Activated T-cell treated with anti-CD3 and anti-CD28 coated beads for 4 hours (primary cell): ENCODE measurements at regions not wholly inside any gene's neighbourhood (a gene's known extent, or its start where the extent isn't known, plus 50 kb on each side); places are given as distances from the start of the nearest gene placed in this dataset.
"Not testable (repeated sequence)": the region's sequence is repeated elsewhere in the genome, so short reads cannot be mapped to it uniquely, and the experiment has no call there.

Experiments used
- DNase-seq: peaks from one replicate; pipeline ENCODE4 v3.0.0-alpha.2; 2020

GRCh38 chr2:189312643-189313042, 128.6 kb upstream of the WDR75 start:
- DNase-seq = no peak

DNA sequence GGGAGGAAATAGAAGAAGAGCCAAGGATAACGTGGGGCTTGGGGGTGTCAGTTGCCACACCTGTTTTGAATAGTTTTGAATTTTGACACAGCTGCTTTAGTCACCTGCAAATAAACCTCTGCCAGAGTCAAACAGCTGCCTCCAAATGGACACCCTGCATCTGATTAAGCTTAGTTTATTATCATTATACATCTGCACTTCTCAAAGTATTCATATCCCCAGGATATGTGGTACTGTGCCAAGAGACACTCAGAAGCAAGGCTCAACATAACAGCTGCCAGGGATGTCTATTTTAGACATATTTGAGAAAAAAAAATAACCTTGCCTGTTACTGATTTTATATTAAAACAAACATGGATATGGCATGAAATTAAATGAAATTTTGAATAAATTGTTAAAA, 122.5 kb upstream of the WDR75 start:
- DNase-seq = no peak

DNA sequence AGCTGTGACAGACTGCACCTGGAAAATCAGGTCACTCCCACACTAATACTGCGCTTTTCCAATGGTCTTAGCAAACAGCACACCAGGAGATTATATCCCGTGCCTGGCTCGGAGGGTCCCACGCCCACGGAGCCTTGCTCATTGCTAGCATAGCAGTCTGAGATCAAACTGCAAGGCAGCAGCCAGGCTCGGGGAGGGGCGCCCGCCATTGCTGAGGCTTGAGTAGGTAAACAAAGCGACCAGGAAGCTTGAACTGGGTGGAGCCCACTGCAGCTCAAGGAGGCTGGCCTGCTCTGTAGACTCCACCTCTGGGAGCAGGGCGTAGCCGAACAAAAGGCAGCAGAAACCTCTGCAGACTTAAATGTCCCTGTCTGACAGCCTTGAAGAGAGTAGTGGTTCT, 121.8 kb upstream of the WDR75 start:
- not testable (repeated sequence) for DNase-seq

DNA sequence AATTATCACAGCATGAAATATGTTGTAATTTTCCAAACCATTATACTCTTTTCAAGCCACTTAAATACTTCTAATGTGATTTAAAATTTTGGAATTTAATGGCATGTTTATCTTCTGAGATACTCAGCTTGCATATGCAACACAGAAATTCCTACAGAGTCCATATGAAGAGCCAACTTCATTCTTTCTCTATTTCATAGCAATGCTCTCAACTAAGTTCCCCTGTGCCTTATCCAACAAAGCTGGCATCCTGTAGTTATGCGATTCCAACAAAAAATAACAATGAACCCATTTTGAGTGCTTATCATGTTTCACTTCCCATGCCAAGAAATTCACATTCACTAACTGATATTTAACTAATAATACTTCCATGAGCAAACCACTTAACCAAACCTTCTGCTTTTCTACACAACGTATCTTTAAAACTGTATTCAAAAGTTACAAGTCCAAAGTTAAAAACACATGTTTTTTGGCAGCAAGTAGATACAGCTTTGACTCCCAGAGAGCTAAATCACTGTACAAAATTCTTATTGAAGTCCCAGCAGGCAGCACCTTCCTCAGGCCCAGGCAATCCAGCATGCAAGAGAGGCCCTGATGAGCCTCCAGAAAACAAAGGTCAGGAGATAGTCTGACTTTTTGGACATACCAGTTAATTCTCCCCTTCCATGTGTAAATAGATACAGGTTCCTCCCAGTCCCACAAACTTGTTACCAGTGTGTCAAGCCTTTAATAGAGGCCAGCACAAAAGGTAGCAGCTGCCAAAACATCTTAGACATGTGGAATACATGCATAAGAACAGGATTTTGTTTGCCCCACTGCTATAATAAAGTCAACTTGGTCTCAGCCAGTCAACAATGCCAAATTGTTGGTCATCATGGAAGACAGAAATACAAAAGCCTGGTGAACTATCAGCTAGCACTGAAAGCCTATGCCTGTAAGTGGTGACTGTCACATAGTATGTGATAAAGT, 113.1 kb upstream of the WDR75 start:
- DNase-seq = no peak

GRCh38 chr2:189328848-189329245, 112.4 kb upstream of the WDR75 start:
- DNase-seq = no peak

GRCh38 chr2:189336276-189336975, 104.8 kb upstream of the WDR75 start:
- DNase-seq = no peak

- DNase-seq = no peak
Measured at GRCh38 chr2:189337656-189338055, 103.6 kb upstream of the WDR75 start.

DNA sequence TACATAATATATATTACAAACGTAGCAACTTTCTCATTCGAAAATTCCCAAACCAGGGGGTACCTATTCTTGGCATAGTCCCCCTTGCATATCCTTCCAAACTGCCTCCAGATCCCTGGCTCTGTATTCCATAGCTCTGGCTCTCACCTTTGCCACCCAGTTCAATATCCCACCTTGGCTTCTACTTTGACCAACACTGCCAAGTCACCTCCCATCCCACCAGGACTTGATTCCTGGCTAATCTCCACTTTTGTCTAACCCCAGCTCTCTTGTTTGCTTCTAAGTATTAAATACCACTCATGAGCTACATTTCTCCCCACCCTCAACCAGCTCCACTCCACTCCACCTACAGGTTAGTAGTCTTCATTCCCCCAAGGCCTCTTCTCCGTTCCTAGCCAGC, 103.2 kb upstream of the WDR75 start:
- DNase-seq = no peak

- DNase-seq = no peak
Measured at GRCh38 chr2:189341077-189341476, 100.2 kb upstream of the WDR75 start.

DNA sequence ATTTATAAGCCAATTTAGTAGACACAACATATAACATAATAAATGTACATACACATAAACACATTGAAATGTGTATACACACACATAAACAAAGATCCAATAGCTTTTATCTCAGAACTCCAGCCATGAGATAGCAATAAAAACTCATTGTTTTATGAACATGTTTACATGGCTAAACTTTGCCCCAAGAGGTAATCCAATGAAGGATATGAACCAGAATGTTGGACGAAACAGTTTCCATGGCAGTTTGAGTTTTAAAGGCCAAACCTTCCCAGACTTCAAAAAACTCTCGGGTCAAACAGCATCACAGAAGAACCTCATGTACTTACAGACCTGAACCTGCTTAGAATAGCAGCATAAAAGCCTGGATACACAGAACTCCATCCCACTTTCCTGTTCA, 97.2 kb upstream of the WDR75 start:
- DNase-seq = no peak

GRCh38 chr2:189347540-189347939, 93.7 kb upstream of the WDR75 start:
- peak; percentile 3 for DNase-seq

DNA sequence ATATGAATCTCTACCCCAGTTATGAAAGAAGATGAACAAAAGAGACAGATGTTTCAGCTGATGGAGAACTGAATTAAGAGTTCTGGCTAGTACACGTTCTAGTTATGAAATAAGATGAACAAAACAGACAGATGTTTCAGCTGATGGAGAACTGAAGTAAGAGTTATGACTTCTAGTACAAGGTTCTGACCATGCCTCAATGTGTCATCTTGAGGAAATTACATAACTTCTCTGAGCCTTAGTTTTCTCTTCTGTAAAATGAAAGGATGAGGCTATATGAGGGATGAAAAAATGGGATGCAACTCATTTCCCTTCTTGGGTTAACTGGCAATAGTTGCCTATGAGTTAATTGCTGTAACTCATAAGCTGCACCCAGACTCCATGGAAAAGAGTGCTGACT, 92.9 kb upstream of the WDR75 start:
- DNase-seq = no peak

DNA sequence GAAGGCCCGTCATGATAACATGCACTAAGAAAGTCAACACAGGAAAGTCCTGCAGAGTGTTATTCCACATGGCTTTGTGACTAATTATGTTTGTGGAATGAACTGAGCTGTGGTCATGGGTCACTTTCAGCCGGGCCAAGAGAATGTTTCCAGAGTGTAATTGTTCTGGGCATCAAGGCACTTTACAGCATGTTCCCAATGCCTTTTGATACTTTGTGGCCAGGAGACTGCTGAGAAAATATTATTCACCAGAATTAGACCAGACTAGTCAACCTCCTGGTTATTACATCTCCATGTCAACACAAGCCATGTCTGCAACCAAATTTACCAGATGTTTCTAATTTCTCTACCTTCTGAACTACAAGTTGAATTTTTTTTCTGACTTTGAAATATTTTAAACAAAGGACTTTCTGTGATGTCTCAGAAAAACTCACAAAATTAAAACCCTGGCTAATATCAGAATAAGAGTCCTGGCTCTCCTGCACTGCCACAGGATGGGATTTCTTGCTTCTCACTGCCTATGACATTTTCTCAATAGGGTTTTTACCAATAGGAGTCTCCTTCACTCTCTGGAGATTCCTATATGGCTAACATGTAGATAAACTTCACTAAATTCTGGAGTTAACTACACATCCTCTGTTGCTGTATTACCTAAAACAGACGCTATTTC, 90.6 kb upstream of the WDR75 start:
- DNase-seq = no peak

GRCh38 chr2:189351933-189352332, 89.3 kb upstream of the WDR75 start:
- not testable (repeated sequence) for DNase-seq

GRCh38 chr2:189357375-189357774, 83.9 kb upstream of the WDR75 start:
- not testable (repeated sequence) for DNase-seq

GRCh38 chr2:189360861-189361260, 80.4 kb upstream of the WDR75 start:
- DNase-seq = no peak

DNA sequence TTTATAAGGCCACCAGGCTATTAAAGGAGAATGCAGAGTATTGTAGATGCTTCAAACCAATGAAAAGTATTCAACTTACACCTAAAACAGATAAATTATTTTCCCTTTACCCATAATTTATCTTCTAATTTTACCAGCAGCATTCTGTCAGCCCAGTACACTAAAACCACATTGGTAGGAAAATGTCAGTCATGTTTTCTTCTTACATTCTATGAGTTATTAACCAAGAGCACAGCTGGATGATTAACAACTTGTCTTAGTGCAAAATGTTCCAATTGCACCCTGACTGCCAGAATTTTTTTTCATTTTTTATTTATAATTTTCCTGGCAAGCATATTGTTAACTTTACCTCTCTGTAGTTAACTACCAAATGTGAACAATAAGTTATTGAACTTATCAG, 79.0 kb upstream of the WDR75 start:
- DNase-seq = no peak

DNA sequence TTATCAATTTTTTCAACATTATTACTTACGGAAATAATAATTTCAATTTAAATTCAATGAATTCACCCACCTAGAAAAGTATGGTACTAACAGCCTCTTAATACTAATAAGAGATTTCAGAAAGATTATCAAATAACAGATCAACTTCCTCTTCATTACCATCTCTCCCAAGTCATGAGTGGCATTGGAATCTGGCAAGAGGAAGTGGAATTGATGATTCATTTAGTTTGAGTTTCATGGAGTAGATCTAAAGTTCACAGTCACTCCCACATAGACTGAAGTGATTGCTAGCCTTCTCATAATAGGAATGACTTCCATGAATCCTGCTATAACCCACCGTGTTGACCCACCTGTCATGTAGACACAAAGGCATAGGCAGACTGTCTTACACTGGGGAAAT, 77.7 kb upstream of the WDR75 start:
- DNase-seq = no peak

- no peak for DNase-seq
Measured at GRCh38 chr2:189364607-189365006, 76.7 kb upstream of the WDR75 start.

GRCh38 chr2:189366349-189366748, 74.9 kb upstream of the WDR75 start:
- DNase-seq = no peak

DNA sequence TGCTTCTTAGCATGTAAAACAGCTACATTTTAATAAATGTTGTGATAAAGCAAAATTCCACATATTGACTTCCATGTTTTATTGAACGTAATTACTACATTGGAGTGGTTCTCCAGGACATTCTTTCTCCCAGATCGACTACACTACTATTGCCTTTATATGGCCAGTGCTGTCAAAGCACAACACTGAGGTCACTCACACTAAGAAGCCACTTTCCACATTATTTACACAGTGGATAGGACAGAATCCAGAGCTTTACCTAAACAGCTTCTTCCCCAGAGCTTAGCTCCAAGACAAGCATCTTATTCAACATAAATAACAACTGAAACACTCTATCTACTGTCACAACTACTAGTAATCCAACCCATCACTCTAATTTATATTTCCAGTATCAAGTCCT, 73.9 kb upstream of the WDR75 start:
- DNase-seq = no peak

DNA sequence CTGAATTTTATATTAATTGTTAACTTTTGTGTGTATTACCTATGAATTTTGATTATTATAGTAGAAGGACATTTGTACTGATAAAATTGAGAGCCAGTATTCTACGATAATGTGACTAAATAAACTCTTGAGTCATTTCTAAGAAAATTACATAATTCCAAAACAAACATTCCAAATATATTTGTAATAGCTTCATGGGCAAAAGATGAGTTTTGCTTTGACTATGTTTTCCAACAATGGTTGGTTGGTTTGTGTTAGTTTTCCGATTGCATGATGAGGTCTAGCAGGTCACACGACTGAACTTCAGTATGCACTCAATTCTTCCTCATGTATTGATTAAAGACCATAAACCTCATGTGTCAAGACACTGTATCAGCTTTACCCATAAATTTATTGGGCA, 71.7 kb upstream of the WDR75 start:
- DNase-seq = no peak

GRCh38 chr2:189370719-189371118, 70.6 kb upstream of the WDR75 start:
- no peak for DNase-seq
